Kidney capillary endothelial cell (primary cell): ENCODE measurements at regions not wholly inside any gene's neighbourhood (a gene's known extent, or its start where the extent isn't known, plus 50 kb on each side); places are given as distances from the start of the nearest gene placed in this dataset.

Source experiments
- DNase-seq: peaks from one replicate; pipeline ENCODE4 v3.0.0-alpha.2; 2018; ENCODE audit warnings: low spot score

GRCh38 chr2:64769392-64770044 lies 115.8 kb upstream of the SERTAD2 start:
- DNase-seq = no peak

DNA sequence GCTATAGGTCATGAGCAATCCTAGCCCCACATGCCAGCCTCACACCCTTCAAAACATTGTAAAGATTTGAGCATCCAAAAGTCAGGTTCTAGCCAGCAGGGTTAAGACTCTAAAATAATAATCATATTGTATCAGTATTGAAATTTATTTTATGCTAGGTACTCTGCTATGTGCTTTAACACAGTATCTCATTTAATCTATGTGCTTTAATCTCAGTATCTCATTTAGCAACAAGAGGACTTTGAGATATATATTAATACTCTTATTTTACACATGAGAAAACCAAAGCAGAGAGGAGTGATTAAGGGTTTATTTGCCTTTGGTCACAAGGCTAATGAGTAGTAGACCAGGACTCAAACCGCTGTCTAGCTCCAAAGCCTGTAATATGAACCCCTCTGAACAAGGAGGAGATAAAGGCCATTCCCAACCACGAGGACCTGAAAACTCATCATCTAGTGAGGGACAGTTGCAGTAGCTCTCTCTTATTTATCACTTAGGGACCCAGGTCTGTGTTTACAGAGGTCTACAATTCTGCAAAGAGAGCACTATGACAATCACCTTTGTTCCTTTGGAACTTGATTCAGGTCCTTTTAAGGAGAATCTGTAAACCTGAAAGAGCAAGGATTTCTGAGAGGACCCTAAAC lies 116.5 kb upstream of the SERTAD2 start:
- DNase-seq = no peak

DNA sequence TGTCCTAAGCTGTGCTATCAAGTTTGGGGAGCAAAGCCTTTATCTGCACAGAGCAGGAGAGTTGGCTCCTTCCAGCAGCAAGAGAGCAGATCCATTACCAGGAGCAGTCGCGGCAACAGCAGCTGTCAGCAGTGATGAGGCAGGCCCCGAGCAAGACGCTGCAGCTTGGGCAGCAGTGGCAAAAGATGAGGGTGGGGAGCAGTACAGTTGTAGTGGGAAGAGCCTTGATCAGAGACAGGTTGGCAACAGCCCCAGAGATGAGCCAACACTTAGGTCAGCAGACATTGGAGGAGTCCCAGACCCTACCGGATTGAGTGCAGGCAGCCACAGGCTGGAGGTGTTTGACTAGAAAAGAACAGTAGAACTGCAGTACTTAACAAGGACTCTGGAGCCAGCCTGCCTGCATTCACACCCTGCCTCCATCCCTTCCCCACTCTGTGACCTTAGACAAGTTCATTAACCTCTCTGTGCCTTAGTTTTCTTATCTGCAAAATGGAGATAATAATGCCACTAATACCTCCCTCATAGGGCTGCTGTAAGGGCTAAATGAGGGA lies 117.1 kb upstream of the SERTAD2 start:
- no peak for DNase-seq

DNA sequence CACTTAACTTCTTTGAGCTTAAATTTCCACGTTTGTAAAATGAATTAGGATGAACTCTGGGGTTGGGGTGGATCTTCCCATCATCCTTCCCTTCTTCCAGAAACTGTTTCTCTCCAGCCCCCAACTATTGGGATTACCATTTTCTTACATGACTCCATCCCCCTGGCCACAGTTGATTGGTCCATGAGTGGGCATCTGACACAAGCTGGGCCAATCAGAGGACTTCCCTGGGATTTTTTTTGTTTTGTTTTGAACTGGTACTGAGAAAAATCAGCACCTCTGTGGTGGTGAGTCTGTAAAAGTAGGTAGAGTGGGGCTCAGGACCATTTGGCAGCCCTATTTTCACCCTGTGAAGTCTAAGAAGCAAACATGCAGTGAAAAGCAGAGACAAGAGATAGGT lies 118.0 kb upstream of the SERTAD2 start:
- DNase-seq = no peak

DNA sequence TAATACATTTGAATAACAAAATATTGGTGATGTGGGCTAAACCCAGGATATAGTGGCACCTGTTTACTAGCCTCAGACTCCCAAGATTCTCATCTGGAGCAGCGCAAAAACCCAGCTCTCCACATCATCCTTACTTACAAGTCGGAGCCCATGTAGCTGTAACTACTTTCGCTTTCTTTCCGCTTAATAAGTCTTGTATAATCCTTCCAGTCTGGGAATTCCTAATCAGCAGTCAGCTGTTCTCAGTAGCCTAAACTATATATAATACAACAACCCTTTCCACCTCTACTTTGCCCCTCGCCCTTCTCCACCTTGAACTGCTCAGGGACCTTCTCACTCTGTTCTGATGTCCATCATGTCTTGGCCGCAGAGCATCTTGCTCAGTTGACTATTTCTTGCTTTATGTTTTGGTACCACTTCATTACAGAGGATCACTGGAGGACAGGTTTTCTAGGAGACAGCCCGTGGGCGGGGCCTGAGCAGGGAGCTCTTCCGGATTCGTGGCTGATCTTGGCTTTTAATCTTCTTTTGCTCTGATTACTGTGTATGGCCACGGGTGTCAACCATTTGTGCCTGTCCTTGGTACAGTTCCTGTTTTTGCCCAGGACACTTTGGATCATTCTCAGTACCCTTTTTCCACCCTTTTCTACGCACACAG lies 119.9 kb upstream of the SERTAD2 start:
- no peak for DNase-seq

- no peak for DNase-seq
Observed at GRCh38 chr2:64777841-64778240, 124.1 kb upstream of the SERTAD2 start.

DNA sequence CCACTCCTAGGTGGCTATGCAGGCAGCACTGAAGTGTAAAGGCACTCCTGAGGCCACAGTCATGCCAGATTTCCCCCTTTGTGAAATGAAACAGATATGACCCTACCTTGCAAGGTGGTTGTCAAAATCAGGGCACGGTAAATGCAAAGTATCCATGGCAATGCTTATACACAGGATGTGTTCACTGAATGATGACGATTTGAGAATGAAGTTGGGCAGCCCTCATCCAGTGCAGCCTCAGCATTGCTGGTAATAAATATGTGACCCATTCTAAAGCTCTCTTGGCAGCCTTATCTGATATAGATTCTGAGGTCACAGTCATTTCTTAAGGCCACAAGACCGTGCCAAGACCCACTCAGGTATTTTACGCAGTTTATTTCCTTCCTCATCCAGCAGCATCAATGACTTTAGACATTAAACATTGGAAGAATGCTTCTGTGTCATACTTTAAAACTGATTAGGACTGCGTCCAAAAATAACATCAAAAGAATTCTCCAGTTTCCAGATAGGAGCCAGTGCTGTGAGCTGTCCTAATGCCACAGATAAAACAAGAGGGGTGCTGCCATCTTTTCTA lies 125.5 kb upstream of the SERTAD2 start:
- peak; percentile 59 for DNase-seq

GRCh38 chr2:64780041-64780440 lies 126.3 kb upstream of the SERTAD2 start:
- DNase-seq = no peak

- peak; percentile 59 for DNase-seq
Observed at GRCh38 chr2:64781711-64782390, 128.1 kb upstream of the SERTAD2 start.

- DNase-seq = no peak
Observed at GRCh38 chr2:64784168-64785061, 130.7 kb upstream of the SERTAD2 start.

DNA sequence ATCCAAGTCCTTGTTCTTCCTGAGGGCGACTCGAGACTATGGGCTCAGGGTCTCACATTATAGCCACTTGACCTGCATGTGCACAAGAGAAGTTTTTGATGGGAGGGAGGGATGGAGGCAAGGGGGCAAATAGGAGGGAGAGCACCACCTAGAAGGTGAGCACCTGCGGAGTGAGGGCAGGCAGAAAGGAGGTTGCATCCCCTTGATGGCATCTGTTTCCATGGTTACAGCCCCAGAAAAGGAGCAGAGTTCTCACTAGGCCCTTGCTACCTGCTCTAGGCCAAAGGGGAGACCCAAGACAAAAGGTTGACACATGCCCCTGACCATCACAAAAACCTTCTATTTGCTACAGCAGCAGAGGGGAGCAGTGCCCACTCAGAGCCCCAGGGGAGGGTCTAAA lies 131.5 kb upstream of the SERTAD2 start:
- no peak for DNase-seq

- DNase-seq = no peak
Observed at GRCh38 chr2:64786343-64787018, 132.8 kb upstream of the SERTAD2 start.

- no peak for DNase-seq
Observed at GRCh38 chr2:64787019-64787365, 133.3 kb upstream of the SERTAD2 start.

GRCh38 chr2:64787698-64788097 lies 134.0 kb upstream of the SERTAD2 start:
- DNase-seq = no peak

DNA sequence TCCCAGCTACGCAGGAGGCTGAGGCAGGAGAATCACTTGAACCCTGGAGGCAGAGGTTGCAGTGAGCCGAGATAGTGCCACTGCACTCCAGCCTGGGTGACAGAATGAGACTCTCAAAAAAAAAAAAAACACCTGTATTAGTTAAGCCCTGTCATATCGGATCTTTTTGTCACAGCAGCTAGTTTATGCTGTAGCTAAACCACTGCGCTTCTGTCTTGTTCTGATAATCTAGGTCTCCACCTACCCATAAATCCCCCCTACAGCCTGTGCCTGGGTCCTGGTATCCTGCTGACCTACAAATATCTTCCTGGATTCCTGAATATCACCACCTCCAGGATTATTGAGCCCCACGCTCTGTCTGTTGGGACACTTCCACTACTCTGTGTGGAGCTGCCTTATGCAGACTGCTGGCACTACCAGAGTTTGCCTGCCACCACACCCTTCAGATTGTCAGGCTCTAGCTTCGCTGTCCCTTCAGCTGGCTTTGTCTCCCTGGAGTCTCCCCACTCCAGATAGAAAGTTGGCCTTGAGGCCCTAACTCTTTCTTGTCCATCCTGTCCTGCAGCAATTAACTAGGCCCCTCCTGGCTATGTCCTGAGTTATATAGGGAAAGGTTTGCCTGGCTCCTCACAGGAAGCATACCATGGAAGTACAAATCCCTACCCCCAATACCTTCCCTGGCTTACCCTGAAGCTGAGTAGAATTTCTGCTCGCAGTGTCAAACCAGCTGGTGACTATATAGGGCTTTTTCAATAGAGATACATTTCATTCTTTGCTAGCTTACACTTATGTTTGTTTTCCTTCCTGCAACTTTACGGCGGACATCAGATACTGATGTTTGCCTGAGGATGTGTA lies 136.0 kb upstream of the SERTAD2 start:
- no peak for DNase-seq

DNA sequence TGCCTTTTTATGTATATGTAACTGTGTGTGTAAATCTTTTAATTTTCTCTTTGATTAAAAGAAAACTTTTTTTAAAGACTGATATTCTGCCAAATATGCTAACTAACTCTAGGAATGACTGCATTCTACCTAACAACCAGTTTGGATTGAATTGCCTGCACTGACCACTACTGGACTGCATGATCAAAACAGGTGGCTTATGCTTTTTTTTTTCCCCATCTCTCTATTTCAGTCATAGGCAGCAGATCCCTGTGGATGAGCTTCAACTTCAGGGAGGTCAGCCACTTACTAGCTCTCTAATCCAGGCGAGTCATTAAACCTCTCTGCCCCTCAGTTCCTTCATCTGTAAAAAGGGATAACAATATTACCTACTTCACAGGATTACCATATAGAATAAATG lies 138.6 kb upstream of the SERTAD2 start:
- DNase-seq = no peak

GRCh38 chr2:64792995-64793639 lies 139.4 kb upstream of the SERTAD2 start:
- DNase-seq = peak; percentile 85

GRCh38 chr2:64793701-64794100 lies 140.0 kb upstream of the SERTAD2 start:
- peak; percentile 52 for DNase-seq

DNA sequence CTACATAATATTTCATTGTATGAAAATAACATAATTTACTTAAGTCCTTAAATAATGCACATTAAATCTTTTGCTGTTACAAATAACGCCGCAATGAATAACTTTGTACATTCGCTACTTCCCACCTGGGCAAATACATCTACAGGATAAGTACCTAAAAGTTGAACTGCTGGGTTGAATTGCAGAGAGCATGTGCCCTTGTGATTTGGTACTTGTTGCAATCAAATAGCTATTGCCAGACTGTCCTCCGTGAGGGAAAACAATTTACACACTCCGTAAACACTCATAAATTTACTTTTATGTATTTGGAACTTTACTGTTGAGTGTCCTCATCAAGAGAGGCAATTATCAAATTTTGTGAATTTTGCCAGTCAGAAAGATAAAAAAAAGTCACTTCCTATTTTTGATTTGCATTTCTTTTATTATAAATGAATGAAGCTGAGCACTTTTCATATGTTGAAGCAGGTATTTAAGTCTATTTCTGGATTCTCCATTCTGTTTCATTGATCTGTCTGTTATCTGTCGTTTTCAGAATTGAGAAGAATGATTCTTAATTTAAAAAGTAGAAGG lies 140.8 kb upstream of the SERTAD2 start:
- DNase-seq = no peak
